H9 (cell line): ENCODE measurements at regions not wholly inside any gene's neighbourhood (a gene's known extent, or its start where the extent isn't known, plus 50 kb on each side); places are given as distances from the start of the nearest gene placed in this dataset.

Experiments used
- DNase-seq: peaks from one replicate; pipeline ENCODE4 v3.0.0-alpha.2; 2017
- H2AFZ ChIP-seq: one replicate; pipeline ENCODE4 v1.6.1; 2013; ENCODE audit warnings: mild to moderate bottlenecking, low read length, control low read depth, moderate library complexity
- H2AK5ac ChIP-seq: 2 replicates; pipeline ENCODE4 v1.6.1; 2013; ENCODE audit warnings: low read length, control low read depth, mixed read lengths; ENCODE audit not compliant: insufficient read length
- H2BK120ac ChIP-seq: one replicate; pipeline ENCODE4 v1.6.1; 2013; ENCODE audit warnings: low read depth, mild to moderate bottlenecking, low read length, control low read depth, inconsistent platforms; ENCODE audit not compliant: poor library complexity, severe bottlenecking
- H2BK12ac ChIP-seq: 2 replicates; pipeline ENCODE4 v1.6.1; 2013; ENCODE audit warnings: low read length, control low read depth, mixed read lengths, low read depth; ENCODE audit not compliant: insufficient read length
- H2BK15ac ChIP-seq: 2 replicates; pipeline ENCODE4 v1.6.1; 2013; ENCODE audit warnings: low read depth, low read length, control low read depth
- H2BK20ac ChIP-seq: one replicate; pipeline ENCODE4 v1.6.1; 2013; ENCODE audit warnings: low read depth, mild to moderate bottlenecking, low read length, control low read depth, inconsistent platforms; ENCODE audit not compliant: poor library complexity, severe bottlenecking
- H2BK5ac ChIP-seq: 2 replicates; pipeline ENCODE4 v1.6.1; 2013; ENCODE audit warnings: low read length, control low read depth, mixed read lengths; ENCODE audit not compliant: insufficient read length
- H3K14ac ChIP-seq: 2 replicates; pipeline ENCODE4 v1.6.1; 2013; ENCODE audit warnings: low read length, control low read depth; ENCODE audit not compliant: insufficient read depth
- H3K18ac ChIP-seq: 2 replicates; pipeline ENCODE4 v1.6.1; 2013; ENCODE audit warnings: low read depth, mild to moderate bottlenecking, mixed read lengths, low read length, control low read depth; ENCODE audit not compliant: insufficient read length
- H3K23ac ChIP-seq: 2 replicates; pipeline ENCODE4 v1.6.1; 2013; ENCODE audit warnings: low read length, control low read depth, mixed read lengths, low read depth; ENCODE audit not compliant: insufficient read length
- H3K23me2 ChIP-seq: 2 replicates; pipeline ENCODE4 v1.6.1; 2013; ENCODE audit warnings: low read depth, mild to moderate bottlenecking, mixed read lengths, low read length, control low read depth; ENCODE audit not compliant: insufficient read length, poor library complexity, severe bottlenecking
- H3K27ac ChIP-seq: 2 replicates; pipeline ENCODE4 v1.5.1; 2013; ENCODE audit warnings: low read length, control low read depth, mixed read lengths, low read depth; ENCODE audit not compliant: insufficient read length
- H3K27me3 ChIP-seq: 2 replicates; pipeline ENCODE4 v1.6.1; 2013; ENCODE audit warnings: low read length, control low read depth, inconsistent platforms; ENCODE audit not compliant: insufficient read depth
- H3K4ac ChIP-seq: 2 replicates; pipeline ENCODE4 v1.6.1; 2013; ENCODE audit warnings: low read depth, mild to moderate bottlenecking, control low read depth, inconsistent platforms, low read length, moderate library complexity
- H3K4me1 ChIP-seq: 2 replicates; pipeline ENCODE4 v1.6.1; 2013; ENCODE audit warnings: low read length, control low read depth, inconsistent platforms; ENCODE audit not compliant: insufficient read depth
- H3K4me2 ChIP-seq: 2 replicates; pipeline ENCODE4 v1.6.1; 2013; ENCODE audit warnings: low read length, control low read depth, mixed read lengths; ENCODE audit not compliant: insufficient read length, insufficient read depth
- H3K56ac ChIP-seq: 2 replicates; pipeline ENCODE4 v1.6.1; 2013; ENCODE audit warnings: low read depth, mild to moderate bottlenecking, mixed read lengths, low read length, control low read depth; ENCODE audit not compliant: insufficient read length
- H3K79me1 ChIP-seq: 2 replicates; pipeline ENCODE4 v1.6.1; 2013; ENCODE audit warnings: low read depth, mild to moderate bottlenecking, moderate library complexity, low read length, control low read depth, inconsistent platforms; ENCODE audit not compliant: insufficient read depth, poor library complexity, severe bottlenecking
- H3K79me2 ChIP-seq: 2 replicates; pipeline ENCODE4 v1.6.1; 2013; ENCODE audit warnings: low read length, control low read depth, inconsistent platforms; ENCODE audit not compliant: insufficient read depth
- H3K9ac ChIP-seq: 2 replicates; pipeline ENCODE4 v1.6.1; 2013; ENCODE audit warnings: low read length, control low read depth, mixed read lengths; ENCODE audit not compliant: insufficient read length; ENCODE audit errors: extremely low read depth
- H3K9me3 ChIP-seq: one replicate; pipeline ENCODE4 v1.6.1; 2013; ENCODE audit warnings: low read depth, low read length, inconsistent platforms; ENCODE audit not compliant: control insufficient read depth
- H3T11ph ChIP-seq: one replicate; pipeline ENCODE4 v1.6.1; 2013; ENCODE audit warnings: mild to moderate bottlenecking, low read length, control low read depth, inconsistent platforms
- H4K20me1 ChIP-seq: one replicate; pipeline ENCODE4 v1.6.1; 2013; ENCODE audit not compliant: control insufficient read depth, insufficient read length, insufficient read depth
- H4K5ac ChIP-seq: 2 replicates; pipeline ENCODE4 v1.6.1; 2013; ENCODE audit warnings: low read depth, mild to moderate bottlenecking, mixed read lengths, low read length, control low read depth; ENCODE audit not compliant: insufficient read length
- H4K8ac ChIP-seq: replicated peaks from 2 replicates; pipeline ENCODE4 v1.6.1; 2013; ENCODE audit warnings: low read length, control low read depth, mixed read lengths, low read depth; ENCODE audit not compliant: insufficient read length
- H4K91ac ChIP-seq: 2 replicates; pipeline ENCODE4 v1.6.1; 2013; ENCODE audit warnings: low read depth, mild to moderate bottlenecking, moderate library complexity, mixed read lengths, low read length, control low read depth; ENCODE audit not compliant: insufficient read length
- H3K27ac Mint-ChIP-seq, 3 experiments: 2 replicates in 2 of 3; 3 replicates in 1 of 3; pipeline ENCODE4 v1.8.0; 2020 to 2021; ENCODE audit warnings: mixed read lengths in 3 of 3, mild to moderate bottlenecking in 1 of 3, moderate library complexity in 1 of 3
- H3K27me3 Mint-ChIP-seq: 2 replicates; pipeline ENCODE4 v1.8.0; 2021; ENCODE audit warnings: low read depth, mild to moderate bottlenecking, moderate library complexity, mixed read lengths
- H3K36me3 Mint-ChIP-seq, 3 experiments: 2 replicates in 2 of 3; 3 replicates in 1 of 3; pipeline ENCODE4 v1.8.0; 2020 to 2021; ENCODE audit warnings: low read depth in 3 of 3, mixed read lengths in 3 of 3; ENCODE audit not compliant: insufficient read depth in 1 of 3
- H3K4me1 Mint-ChIP-seq, 2 experiments: 2 replicates each; pipeline ENCODE4 v1.8.0; 2020; ENCODE audit warnings: mixed read lengths in 2 of 2
- H3K4me3 Mint-ChIP-seq, 2 experiments: 2 replicates in 1 of 2; 3 replicates in 1 of 2; pipeline ENCODE4 v1.8.0; 2020 to 2021; ENCODE audit warnings: mild to moderate bottlenecking in 2 of 2, mixed read lengths in 2 of 2, moderate library complexity in 1 of 2
- H3K9me3 Mint-ChIP-seq, 2 experiments: 2 replicates in 1 of 2; 3 replicates in 1 of 2; pipeline ENCODE4 v1.8.0; 2020; ENCODE audit warnings: mild to moderate bottlenecking in 2 of 2, mixed read lengths in 2 of 2, moderate library complexity in 1 of 2
- CTCF ChIP-seq: fragments of 200-600 bp; sonication (generic); conservative IDR thresholded peaks from 3 replicates; pipeline ENCODE4 v1.8.0; 2021; ENCODE audit warnings: antibody characterized with exemption, mild to moderate bottlenecking
- WGBS: extraction: QIAGEN DNeasy Blood & Tissue Kit; methylation state at CpG from one replicate; pipeline ENCODE4 v1.1.7; 2013; ENCODE audit warnings: missing lambda C conversion rate, low lambda C conversion rate, mixed read lengths; ENCODE audit not compliant: insufficient read length; ENCODE audit errors: extremely low coverage; 5-methylcytosine and 5-hydroxymethylcytosine counted together

- Histone ChIP-seq H4K8ac (no peak overlapping the region), H2AFZ (no peak overlapping the region), H3K23me2 (no peaks in the 10 kb centered on the region), H3K23ac (no peak overlapping the region), H2BK15ac (no peak overlapping the region), H2BK5ac (no peak overlapping the region), H3K14ac (no peak overlapping the region), H2BK20ac (no peak overlapping the region), H3K4me1 (no peaks in the 10 kb centered on the region), H2AK5ac (no peak overlapping the region), H4K20me1 (no peaks in the 10 kb centered on the region), H4K5ac (no peak overlapping the region), H3K4ac (no peak overlapping the region), H2BK120ac (no peak overlapping the region), H3T11ph (no peak overlapping the region), H2BK12ac (no peak overlapping the region), H4K91ac (no peak overlapping the region), H3K18ac (no peak overlapping the region), H3K56ac (no peak overlapping the region), H3K4me2 (no peak overlapping the region), H3K27me3 (no peaks in the 10 kb centered on the region), H3K79me1 (no peaks in the 10 kb centered on the region), H3K9me3 (no peaks in the 10 kb centered on the region), H3K27ac (no peak overlapping the region), H3K79me2 (no peaks in the 10 kb centered on the region), H3K9ac (no peak overlapping the region)
- no CpG with 5 or more reads among the region's 4 CpGs for WGBS
- Mint-ChIP-seq H3K4me3 (no peak overlapping the region), H3K4me1 (no peaks in the 10 kb centered on the region), H3K36me3 (no peaks in the 10 kb centered on the region), H3K27ac (no peak overlapping the region), H3K27me3 (peaks cover 7% of the 10 kb centered on the region), H3K9me3 (no peaks in the 10 kb centered on the region; a peak in 2 of 5 replicates)
- TF ChIP-seq CTCF, result no peak
- no peak for DNase-seq
Measured at GRCh38 chr2:71813315-71813714, 334.3 kb downstream of the CYP26B1 start.
